WI38 (cell line): ENCODE measurements at regions not wholly inside any gene's neighbourhood (a gene's known extent, or its start where the extent isn't known, plus 50 kb on each side); places are given as distances from the start of the nearest gene placed in this dataset.

Source experiments
- H3K4me3 ChIP-seq: 2 replicates; pipeline ENCODE4 v1.5.1; 2011; ENCODE audit warnings: low read depth, mild to moderate bottlenecking, control low read depth, low read length
- TF ChIP-seq, protein P1 (sequence below): IDR thresholded peaks from 2 replicates; pipeline ENCODE4 v1.5.1; 2012; ENCODE audit warnings: low read depth, mild to moderate bottlenecking, control low read depth, low read length

DNA sequence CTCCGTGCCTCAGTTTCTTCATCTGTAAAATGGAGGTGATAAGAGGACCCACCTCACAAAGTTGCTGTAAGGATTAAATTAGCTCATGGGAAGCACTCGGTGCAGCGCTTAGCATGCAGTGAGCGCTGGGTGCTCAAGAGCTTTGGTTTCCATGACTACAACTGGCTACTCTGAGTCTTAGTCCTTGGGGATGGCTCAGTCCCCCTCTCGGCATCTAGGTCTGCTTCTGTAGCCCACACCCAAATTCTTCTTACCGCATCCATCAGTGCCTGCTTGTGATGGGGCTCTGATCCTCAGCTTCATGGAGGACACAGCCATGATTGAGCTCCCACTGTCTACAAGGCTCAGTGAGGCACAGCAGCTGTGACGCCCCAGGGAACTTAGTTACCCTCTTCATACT is 159.0 kb downstream of the ACTL8 start:
- H3K4me3 ChIP-seq: no peak overlapping the region
- TF ChIP-seq, protein P1, sequence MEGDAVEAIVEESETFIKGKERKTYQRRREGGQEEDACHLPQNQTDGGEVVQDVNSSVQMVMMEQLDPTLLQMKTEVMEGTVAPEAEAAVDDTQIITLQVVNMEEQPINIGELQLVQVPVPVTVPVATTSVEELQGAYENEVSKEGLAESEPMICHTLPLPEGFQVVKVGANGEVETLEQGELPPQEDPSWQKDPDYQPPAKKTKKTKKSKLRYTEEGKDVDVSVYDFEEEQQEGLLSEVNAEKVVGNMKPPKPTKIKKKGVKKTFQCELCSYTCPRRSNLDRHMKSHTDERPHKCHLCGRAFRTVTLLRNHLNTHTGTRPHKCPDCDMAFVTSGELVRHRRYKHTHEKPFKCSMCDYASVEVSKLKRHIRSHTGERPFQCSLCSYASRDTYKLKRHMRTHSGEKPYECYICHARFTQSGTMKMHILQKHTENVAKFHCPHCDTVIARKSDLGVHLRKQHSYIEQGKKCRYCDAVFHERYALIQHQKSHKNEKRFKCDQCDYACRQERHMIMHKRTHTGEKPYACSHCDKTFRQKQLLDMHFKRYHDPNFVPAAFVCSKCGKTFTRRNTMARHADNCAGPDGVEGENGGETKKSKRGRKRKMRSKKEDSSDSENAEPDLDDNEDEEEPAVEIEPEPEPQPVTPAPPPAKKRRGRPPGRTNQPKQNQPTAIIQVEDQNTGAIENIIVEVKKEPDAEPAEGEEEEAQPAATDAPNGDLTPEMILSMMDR: no peak

- TF ChIP-seq, protein P1: no peak
- no peak overlapping the region for H3K4me3 ChIP-seq
Observed at GRCh38 chr1:17914987-17915386, 159.9 kb downstream of the ACTL8 start.

- TF ChIP-seq, protein P1: no peak
- H3K4me3 ChIP-seq: no peak overlapping the region
Observed at GRCh38 chr1:17915511-17916197, 160.5 kb downstream of the ACTL8 start.

- H3K4me3 ChIP-seq: no peak overlapping the region
- TF ChIP-seq, protein P1: no peak
Observed at GRCh38 chr1:17916702-17917101, 161.6 kb downstream of the ACTL8 start.

DNA sequence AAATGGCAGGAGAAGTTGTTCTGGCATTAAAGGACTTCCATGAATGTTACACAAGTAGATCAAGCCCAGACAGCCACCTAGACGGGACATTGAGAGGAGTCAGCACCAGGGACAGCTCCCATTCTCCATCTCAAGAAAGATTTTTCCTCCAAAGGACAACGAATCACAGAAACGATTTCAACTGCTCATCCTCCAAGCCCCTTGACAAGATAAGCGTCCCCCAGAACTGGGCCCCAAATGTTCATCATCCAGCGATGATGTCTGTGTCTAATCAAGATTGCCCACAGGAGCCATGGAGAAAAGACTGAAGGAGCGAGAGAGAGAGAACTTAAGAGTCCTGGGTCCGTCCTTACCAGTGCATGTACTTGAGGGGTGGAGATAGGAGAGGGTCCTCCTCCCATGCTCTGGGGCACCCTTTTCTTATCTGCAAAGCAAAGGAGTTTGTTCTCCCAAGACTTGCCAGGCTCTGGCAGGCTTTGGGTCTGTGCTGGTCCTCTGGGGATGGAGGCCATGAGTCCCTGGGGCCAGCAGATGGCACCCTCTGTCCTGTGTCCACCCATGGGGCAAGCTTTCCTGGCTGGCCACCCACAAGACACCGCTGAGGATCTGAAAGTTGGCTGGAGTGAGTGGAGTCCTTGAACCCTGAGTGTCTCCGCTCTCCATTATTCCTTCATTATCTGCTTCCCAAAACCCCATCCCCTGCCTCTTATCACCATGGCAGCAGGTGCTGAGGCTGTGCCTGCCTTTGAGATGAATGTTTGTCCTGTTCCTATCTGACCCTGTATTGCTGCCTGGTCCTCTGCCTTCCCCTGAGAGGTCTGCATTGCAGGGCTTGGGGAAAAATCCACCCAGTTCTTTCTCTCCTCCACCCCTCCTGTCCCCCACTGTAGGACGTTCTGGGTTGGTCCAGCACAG is 164.6 kb downstream of the ACTL8 start:
- H3K4me3 ChIP-seq: no peak overlapping the region
- TF ChIP-seq, protein P1: no peak

GRCh38 chr1:17920881-17921640 is 165.9 kb downstream of the ACTL8 start:
- H3K4me3 ChIP-seq: no peak overlapping the region
- TF ChIP-seq, protein P1: no peak
